HG03558 (cell line): ENCODE measurements at regions not wholly inside any gene's neighbourhood (a gene's known extent, or its start where the extent isn't known, plus 50 kb on each side); places are given as distances from the start of the nearest gene placed in this dataset.

Source experiments
- ATAC-seq: cut with Tn5 transposase; IDR thresholded peaks from one replicate; pipeline ENCODE4 v1.9.1; 2021; ENCODE audit warnings: moderate number of reproducible peaks; ENCODE audit not compliant: unreplicated experiment; ENCODE audit errors: extremely low read depth

DNA sequence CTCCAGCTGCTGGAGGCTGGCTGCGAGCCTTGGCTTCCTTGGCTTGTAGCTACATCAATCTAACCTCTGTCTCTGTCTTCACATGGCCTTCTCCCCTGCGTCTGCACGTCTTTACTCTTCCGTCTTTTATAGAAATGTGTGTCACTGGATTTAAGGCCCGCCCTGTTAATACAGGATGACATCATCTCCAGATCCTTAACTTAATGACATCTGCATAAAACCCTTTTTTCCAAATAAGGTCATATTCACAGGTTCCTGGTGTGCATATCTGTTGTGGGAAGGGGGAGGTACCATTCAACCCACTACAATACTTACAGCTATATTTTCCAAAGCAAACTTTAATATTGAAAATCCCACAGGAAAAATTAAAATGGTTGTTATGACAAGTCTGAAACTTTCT, 165.3 kb upstream of the FOXD3 start:
- no peak for ATAC-seq

DNA sequence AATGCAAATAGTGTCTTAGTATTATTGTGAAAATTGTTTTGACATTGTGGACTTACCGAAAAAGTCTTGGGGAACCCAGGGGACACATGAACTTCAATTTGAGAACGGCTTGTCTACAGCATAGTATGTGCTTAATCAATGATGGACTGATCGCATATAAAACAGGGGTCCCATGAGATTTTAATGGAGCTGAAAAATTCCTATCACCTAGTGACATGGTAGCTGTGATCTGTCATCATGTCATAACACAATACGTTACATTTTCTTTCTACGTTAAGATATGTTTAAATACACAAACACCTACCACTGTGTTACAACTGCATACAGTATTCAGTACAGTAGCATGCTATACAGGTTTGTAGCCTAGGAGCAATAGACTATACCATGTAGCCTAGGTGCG, 153.3 kb upstream of the FOXD3 start:
- ATAC-seq, result no peak

DNA sequence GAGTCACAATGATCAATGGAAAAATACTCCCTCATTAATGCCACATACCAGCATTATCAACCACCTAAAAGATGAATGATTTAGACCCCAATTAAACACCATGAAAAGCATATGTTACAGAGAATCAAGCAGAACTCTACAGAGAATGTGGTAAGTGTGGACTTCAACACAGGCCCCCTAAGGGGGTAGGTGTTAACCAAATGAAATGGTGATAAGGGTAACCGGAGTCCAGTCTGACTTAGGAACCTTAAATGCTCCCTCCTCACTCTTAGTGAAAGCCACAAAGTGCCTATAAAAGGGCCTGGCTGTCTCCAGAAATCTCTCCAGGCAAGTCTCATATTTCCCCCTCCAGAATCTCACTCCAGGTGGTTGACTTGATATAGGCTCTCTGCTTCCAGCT, 149.2 kb upstream of the FOXD3 start:
- no peak for ATAC-seq

DNA sequence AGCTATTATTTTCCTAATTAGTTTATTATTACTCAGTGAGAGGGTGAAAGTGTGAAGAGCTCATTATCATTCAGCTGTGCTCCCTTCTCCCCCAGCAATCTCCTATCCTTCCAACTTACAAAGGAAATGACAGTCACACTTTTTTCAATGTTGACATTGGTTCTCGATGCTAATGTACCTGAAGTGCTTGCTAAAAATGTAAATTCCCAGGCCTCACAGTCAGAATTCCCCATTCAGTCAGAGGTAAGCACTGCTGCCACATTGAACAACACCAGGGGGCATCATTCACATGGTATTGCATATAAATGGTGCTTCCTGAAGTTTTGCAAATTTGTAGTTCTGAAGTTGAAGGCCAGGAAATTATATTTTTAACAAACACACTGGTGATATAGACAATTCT, 132.7 kb upstream of the FOXD3 start:
- ATAC-seq, result no peak

DNA sequence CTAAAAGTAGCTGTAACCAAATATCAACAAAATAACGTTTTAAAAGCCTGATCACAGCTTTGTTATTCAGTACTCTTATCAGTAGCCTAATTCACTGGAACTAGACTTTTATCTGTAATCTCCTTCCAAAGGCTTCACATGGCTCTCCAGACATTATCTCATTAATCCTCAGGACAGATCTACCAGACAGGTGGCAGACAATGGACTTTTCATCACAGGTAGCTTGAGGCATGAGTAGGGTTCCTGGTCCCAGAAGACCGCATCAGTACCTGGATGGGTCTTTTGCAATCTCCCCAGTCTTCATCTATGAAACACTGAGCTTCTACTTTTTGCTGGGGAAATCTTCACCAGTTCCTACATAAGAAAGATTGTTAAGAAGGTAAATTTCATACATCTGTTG, 132.2 kb upstream of the FOXD3 start:
- ATAC-seq, result no peak

DNA sequence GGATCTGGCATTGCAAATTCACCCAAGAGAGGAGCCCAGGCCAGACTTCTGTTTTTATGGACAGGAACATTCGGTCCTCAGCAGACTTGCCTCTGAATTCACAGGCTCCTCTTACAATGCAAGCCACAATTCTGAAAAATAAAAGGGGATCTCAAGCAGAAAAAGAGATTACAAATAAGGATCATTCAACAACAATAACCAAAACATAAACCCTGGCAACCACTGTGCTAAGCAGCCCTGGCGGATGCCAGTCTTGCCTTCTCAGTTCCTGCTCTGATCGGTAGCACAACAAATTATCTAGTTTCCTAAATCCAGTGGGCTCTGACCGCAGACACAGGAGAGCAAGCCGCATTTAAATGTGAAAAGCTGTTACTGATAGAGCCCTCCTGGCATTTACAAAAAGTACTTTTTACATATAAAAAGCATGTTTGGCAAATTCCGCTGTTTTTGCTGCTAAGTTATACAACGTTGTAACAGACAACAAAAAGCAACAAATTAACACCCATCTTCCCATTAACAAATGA, 123.4 kb upstream of the FOXD3 start:
- no peak for ATAC-seq

DNA sequence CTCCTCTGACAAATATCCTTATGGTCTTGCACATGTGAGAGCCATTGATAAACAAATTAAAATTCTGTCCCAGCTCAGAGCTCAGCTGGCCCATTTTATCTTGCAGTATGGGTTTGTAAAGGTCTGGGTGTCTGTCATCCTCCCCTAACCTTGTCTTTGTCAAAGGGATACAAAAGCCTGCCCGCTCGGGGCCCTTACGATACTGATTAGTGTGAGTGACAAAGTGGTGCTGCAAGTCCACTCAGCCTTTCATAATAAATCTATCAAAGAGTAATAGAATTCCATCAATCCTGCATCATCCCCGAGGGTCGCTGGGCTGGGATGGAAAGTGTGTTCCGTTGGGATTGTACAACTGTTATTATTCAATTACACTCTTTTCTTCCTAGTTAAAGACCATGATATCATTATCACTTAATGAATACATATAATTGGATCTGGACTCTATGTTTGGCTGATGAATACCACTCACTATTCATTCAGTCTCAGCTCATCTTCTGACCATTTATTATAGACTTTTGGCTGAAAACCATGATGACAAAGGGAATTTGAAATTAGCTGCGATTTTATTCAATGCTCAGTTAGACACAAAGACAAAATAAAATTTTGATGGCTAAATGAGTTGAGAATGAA, 122.5 kb upstream of the FOXD3 start:
- no peak for ATAC-seq

DNA sequence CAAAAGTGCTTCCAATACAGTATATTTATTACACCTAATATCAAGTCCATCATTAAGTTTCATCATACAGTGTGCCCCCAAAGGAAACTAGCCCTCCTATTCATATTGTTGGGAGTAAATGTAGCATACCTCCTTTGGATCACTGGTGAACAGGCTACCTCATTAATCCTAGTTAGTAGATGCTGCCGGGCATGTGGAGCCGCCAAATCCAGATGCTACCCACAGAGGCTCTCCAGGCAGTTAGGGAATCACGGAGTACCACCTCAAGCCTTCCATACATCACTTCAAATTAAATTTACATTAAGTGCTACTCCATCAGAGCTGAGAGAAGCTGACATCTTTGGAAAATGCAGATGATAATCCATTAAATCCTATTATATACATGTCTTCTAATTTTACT, 121.7 kb upstream of the FOXD3 start:
- ATAC-seq, result no peak

DNA sequence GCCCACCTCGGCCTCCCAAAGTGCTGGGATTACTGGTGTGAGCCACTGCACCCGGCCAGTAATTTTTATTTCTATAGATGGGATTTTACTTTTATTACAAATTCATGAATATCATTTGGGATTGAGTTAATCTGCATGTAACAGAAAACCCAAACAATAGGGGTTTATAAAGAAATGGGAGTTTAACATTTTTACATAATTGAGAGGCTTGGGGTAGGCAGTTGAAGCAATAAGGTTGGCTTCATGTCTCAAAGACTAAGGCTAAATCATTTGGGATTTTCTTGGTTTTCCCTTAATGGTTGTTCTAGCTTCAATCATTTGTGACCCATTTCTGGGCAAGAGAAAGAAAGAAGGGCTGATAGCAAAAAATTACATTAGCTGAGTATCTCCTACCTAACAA, 118.7 kb upstream of the FOXD3 start:
- ATAC-seq, result no peak

DNA sequence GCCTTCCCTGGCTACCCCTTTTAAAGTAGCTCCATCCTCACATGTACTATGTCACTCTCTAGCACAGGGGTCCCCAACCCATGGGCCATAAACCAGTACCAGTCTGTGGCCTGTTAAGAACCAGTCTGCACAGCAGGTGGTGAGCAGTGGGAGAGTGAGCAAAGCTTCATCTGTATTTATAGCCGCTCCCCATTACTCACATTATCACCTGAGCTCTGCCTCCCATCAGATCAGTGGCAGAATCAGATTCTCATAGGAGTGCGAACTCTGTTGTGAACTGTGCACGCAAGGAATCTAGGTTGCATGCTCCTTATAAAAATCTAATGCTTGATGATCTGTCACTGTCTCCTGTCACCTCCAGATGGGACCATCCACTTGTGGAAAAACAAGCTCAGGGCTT, 116.6 kb upstream of the FOXD3 start:
- no peak for ATAC-seq

DNA sequence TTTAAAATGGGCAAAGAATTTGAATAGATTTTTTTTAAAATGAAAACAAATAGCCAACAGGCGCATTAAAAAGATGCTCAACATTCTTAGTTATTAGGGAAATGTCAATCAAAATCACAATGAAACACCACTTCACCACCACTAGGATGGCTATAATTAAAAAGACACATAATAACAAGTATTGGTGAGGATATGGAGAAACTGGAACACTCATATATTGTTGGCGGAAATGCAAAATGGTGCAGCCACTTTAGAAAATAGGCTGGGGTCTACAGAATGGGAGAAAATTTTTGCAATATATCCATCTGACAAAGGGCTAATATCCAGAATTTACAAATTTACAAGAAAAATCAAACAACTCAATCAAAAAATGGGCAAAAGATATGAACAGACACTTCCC, 107.8 kb upstream of the FOXD3 start:
- ATAC-seq, result no peak

DNA sequence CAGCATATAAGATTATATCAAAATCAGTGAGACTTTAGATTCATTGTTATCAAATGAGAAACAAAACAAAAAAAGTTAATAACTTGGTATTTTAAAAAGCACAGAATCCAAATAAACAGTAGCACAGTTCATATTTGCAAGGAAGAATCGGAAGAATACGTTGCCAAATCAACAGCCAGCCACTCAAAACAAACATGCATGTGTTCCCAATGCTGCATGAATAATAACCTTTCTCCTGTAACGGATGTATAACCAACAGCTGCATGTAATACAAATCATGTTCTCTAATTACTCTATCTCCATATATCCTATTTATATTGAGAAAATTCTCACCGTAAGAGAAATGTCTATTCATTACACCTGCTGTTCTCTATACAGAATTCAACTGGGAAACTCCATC, 98.9 kb upstream of the FOXD3 start:
- no peak for ATAC-seq

DNA sequence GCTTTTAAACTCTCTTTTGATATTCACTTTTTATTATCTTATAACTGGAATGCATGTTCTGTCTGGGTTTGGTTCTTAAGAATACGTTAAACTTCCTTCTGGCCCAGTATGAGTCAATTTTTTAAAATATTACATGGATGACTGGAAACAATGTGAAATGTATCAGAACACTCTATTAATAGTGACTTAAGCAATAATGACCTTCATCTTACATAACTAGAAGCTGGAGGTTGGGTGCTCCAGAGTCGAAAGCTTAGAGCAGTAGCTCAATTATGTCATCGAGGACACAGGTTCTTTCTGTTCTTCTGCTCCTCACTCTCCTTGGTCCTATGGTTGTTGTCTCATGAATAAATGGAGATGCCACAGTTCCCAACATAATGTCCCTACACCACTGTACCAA, 91.6 kb upstream of the FOXD3 start:
- no peak for ATAC-seq

DNA sequence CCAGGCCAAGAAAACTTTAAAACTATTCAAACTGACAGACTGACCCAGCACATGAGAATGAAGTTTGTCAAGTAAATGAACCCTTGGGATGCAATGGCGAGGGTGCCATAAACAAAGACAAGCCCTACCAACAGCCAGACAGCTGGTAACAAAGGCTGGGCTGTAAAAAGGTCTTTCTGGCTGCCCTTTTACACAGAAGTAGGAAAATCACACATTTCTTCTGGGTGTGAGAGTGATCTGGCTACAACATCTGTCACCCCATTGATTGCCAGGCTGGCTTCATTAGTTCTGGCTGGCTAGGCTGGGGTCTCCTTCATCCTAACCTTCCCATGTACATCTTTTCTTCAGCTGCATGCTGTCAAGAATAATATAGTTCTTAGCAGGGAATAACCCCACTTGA, 83.6 kb upstream of the FOXD3 start:
- ATAC-seq, result no peak

DNA sequence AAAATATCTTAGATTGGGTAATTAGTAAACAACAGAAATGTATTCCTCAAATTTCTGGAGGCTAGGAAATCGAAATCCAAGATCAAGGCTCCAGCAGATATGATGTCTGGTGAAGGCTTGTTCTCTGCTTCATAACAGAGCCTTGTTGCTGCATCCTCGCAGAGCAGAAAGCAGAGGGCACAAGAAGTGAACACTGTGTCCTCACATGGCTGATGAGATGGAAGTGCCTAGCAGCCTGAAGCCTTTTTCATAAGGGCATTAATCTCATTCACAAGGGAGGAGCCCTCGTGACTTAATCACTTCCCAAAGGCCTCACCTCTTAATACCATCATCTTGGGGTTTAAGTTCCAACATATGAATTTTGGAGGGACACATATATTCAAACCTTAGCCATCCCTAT, 77.2 kb upstream of the FOXD3 start:
- ATAC-seq, result no peak

DNA sequence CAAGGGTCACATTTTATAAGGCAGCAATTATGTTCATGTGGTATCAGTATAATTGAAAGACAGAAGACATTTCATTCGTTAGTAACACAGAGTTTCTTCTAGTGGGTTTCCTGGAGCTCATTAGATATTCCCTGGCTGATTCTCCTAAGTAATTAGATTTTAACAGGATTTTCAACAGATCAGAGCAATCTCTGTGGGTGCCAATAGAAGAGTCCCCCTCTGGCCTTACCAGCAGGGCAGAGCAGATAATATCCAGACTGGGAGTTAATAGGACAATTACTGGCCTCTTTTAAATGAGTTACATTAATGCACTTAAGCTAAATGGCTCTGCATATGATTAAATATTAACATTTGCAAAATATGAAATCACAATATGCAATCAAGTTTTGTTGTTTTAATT, 74.2 kb upstream of the FOXD3 start:
- no peak for ATAC-seq

DNA sequence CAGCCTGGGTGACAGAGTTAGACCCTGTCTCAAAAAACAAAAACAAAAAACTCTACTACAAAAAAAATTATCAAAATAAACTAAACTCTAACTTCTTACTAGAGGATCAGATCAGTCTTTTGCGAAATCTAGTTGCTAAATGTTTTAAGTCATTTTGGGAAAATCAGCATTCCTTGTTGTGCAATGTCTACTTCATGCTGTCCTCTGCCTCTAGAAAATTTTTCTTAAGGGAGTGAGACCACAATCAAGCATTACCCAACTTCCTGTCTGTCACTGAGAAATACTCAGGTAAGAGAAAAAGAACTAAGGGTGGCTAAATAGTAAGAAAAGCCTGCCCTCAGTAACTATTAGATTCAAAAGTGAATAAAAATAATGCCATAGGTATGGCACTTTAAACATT, 67.2 kb upstream of the FOXD3 start:
- ATAC-seq, result no peak

DNA sequence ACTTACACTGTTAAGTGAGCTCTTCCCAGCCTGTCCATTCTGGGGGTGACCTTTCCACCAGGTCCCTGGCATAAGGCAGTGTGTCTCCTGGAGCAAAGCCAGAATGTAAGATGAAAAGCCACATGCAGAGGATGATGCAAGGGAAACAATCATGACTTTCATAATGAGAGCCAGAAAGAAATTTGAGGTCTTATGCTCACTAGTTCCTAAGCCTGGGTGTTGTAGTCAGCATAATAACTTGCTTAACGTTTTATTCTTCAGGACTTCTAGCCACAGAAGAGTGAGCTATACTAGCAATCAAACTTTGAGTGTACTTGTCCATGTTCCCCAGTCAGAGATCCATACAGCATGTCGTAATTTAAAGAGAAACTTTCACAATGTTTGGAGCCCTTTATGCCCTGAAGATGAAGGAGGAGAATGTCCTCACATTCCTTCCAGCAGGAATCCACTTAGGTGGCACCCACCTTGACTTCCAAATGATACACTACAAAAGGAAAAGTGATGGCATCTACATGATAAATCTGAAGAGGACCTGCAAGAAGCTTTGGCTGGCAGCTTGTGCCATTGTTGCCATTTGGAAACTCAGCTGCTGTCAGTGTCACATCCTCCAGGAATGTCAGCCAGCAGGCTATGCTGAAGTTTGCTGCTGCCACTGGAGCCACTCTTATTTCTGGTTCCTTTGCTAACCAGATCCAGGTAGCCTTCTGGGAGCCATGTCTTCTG, 60.5 kb upstream of the FOXD3 start:
- ATAC-seq, result no peak

DNA sequence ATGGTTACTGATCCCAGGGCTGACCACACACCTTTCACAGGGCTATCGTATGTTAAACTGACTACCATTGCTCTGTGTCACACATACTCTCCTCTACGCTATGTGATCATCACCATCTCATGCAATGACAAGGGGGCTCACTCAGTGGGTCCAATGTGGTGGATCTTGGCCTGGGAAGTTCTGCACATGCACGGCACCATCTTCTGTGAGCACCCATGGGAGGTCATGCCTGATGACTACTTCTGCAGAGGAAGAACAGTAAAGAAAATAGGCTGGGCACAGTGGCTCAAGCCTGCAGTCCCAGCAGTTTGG, 60.0 kb upstream of the FOXD3 start:
- ATAC-seq, result no peak

DNA sequence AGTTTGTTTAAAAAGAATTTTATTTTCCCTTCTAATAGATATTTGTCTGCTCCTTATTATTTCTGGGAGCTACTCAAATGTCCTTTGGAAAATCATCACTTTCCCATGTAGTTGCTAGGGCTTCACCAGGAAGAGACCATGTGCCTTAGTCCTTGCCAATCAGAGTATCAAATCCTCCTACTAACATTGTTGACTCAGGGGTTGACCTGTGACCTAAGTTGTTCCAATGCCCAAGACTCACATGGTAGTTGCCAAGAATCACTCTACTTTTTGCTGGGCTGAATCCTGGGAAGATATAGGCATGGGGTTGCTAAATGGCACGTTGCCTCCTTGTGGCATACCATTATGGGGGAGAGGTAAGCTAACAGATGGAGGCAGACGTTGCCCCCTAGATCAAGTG, 58.2 kb upstream of the FOXD3 start:
- no peak for ATAC-seq

DNA sequence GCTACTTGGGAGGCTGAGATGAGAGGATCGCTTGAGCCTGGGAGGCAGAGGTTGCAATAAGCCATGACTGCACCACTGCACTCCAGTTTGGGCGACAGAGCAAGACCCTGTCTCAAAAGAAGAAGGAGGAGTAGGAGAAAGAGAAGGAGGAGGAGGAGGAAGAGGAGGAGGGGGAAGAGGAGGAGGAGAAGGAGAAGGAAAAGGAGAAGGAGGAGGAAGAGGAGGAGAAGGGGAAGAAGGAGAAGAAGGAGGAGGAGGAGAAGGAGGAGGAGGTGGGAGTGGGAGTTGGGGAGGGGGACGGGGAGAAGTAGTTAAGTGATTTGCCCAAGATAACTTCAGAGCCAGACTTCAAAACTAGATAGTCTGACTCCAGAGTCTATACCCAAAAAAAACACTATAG, 55.5 kb upstream of the FOXD3 start:
- no peak for ATAC-seq

DNA sequence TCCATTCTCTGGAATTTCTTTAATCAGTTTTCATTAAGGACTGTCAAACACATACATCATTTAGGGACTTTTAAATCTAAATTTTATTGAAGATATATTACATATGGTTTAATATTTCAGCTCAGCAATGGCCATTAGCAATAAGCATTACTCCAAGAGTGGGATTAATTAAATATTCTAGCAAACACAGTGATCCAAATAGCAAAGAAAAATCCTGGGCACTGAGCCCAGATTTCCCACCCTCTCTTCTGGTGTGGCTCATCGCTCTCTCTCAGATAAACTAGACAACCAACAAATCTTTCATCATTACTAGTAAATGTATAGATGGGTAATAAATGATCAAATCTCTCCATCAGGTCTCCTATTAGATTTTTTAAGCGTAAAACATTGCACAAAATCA, 53.5 kb upstream of the FOXD3 start:
- no peak for ATAC-seq
